ENCODE measurements at regions not wholly inside any gene's neighbourhood (a gene's known extent, or its start where the extent isn't known, plus 50 kb on each side); places are given as distances from the start of the nearest gene placed in this dataset.

GRCh38 chr2:176653479-176654443 lies 384.5 kb downstream of the MTX2 start:
- H3K27me3 ChIP-seq = peaks cover 0 to 3% (median 0%) of the 10 kb centered on the region in 3 donors
- H3K27ac ChIP-seq = no peak overlapping the region
- peak; percentile 54 to 81 for ATAC-seq
- H3K36me3 ChIP-seq = no peaks in the 10 kb centered on the region
- intact Hi-C loops (cut with DNase I; ENCODE audit: low total_unique reads) (loop anchor here (5.0 kb wide), 1 partner anchor 526 kb away; the partner anchor contains the start of gene HOXD8), in situ Hi-C loops (cut with MboI; ENCODE audit: low sequenced_read_pairs in 4 of 4) (loop anchor here in 1 of 4 donors (10.0 kb wide), 1 partner anchor 161 kb away; no protein-coding TSS in a partner anchor)
- peak; percentile 20 to 45 for DNase-seq
- no peak overlapping the region for H3K4me3 ChIP-seq
- no peaks in the 10 kb centered on the region for H3K4me1 ChIP-seq
- H3K9me3 ChIP-seq = no peaks in the 10 kb centered on the region
- no peak for TF ChIP-seq POLR2A (IDR thresholded peaks at IDR 0.05)
- peak in 4 of 5 experiments; percentile 32 to 71 (median 57) for TF ChIP-seq CTCF (IDR thresholded peaks at IDR 0.05 in 4 of 5, conservative IDR thresholded peaks at IDR 0.05 in 1 of 5)

DNA sequence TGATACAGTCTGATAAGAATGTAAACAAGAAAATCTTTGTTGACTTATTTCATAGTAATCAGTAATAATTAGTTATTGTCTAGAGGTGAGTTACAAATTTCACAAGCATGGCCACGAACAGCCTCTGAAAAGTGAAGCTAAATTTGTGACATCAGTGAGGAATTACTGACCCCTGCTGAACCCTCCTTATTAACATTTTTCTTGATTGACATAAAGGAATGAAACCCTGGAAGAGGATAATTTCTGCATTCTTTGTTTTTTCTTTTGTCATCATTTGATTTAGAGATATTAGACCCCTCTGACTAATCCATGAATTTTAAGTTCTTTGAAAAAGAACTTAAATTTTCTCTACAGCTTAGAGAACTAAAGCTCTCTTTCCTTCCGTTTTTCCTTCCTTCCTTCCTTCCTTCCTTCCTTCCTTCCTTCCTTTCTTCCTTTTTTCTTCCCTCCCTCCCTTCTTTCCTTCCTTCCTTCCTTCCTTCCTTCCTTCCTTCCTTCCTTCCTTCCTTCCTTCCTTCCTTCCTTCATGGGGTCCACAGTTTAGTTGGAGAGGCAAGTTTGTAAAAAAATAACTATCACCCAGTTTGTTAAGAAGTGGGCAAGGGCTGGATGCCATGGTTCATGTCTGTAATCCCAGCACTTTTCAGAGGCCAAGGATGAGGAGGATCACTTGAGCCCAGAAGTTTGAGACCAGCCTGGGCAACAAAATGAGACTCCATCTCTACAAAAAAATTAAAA lies 387.0 kb downstream of the MTX2 start:
- in situ Hi-C loops (cut with MboI; ENCODE audit: low sequenced_read_pairs in 4 of 4) (loop anchor here in 1 of 4 donors (10.0 kb wide), 1 partner anchor 159 kb away; no protein-coding TSS in a partner anchor), intact Hi-C loops (cut with DNase I; ENCODE audit: low total_unique reads) (no loop called here)
- Histone ChIP-seq H3K27ac (no peak overlapping the region), H3K9me3 (no peaks in the 10 kb centered on the region), H3K4me1 (no peaks in the 10 kb centered on the region), H3K36me3 (no peaks in the 10 kb centered on the region), H3K4me3 (no peak overlapping the region), H3K27me3 (no peaks in the 10 kb centered on the region)
- DNase-seq = no peak
- TF ChIP-seq CTCF (IDR thresholded peaks at IDR 0.05 in 4 of 5, conservative IDR thresholded peaks at IDR 0.05 in 1 of 5) = no peak
- TF ChIP-seq POLR2A (IDR thresholded peaks at IDR 0.05) = no peak
- ATAC-seq = no peak

DNA sequence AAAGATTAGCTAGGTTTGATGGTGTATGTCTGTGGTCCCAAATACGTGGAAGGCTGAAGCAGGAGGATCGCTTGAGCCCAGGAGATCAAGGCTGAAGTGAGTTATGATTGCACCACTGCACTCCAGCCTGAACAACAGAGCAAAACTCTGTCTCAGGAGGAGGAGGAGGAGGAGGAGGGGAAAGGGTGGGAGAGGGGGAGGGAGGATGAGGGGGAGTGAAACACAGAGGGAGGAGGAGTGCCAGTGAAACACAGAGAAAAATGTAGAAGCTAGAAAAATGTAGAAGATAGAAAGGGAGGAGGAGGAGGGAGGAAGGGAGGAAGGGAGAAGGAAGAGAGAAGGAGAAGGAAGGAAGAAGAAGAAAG lies 387.5 kb downstream of the MTX2 start:
- Histone ChIP-seq H3K4me3 (no peak overlapping the region), H3K9me3 (no peaks in the 10 kb centered on the region), H3K27ac (no peak overlapping the region), H3K36me3 (no peaks in the 10 kb centered on the region), H3K27me3 (no peaks in the 10 kb centered on the region), H3K4me1 (no peaks in the 10 kb centered on the region)
- DNase-seq = no peak
- ATAC-seq = no peak
- intact Hi-C loops (cut with DNase I; ENCODE audit: low total_unique reads) (no loop called here), in situ Hi-C loops (cut with MboI; ENCODE audit: low sequenced_read_pairs in 4 of 4) (loop anchor here in 1 of 4 donors (10.0 kb wide), 1 partner anchor 158 kb away; no protein-coding TSS in a partner anchor)
- TF ChIP-seq POLR2A (IDR thresholded peaks at IDR 0.05) (no peak), CTCF (IDR thresholded peaks at IDR 0.05 in 4 of 5, conservative IDR thresholded peaks at IDR 0.05 in 1 of 5) (no peak)

DNA sequence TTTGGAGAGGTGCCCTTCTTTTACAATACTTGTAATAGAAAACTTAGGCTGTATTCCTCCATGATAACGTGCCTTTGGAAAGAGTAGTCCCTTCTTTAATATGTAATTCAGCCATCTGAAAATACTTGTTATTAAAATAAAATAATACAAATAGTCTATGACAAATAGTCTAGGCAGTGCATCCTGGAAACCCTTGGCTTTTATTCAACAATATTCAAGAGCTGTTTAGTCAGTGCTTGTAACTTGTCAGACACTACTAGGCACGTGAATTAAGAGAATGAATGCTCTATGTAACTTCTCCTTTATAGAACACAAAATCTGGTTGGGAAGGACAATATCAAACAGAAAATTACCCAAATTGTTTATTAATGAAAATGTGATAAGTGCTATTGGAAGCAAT lies 388.2 kb downstream of the MTX2 start:
- intact Hi-C loops (cut with DNase I; ENCODE audit: low total_unique reads) (no loop called here), in situ Hi-C loops (cut with MboI; ENCODE audit: low sequenced_read_pairs in 4 of 4) (loop anchor here in 1 of 4 donors (10.0 kb wide), 1 partner anchor 157 kb away; no protein-coding TSS in a partner anchor)
- Histone ChIP-seq H3K9me3 (no peaks in the 10 kb centered on the region), H3K36me3 (no peaks in the 10 kb centered on the region), H3K4me3 (no peak overlapping the region), H3K27ac (no peak overlapping the region), H3K27me3 (no peaks in the 10 kb centered on the region), H3K4me1 (no peaks in the 10 kb centered on the region)
- TF ChIP-seq CTCF (IDR thresholded peaks at IDR 0.05 in 4 of 5, conservative IDR thresholded peaks at IDR 0.05 in 1 of 5) (no peak), POLR2A (IDR thresholded peaks at IDR 0.05) (no peak)
- ATAC-seq (no peak), DNase-seq (no peak)
